ENCODE measurements at regions not wholly inside any gene's neighbourhood (a gene's known extent, or its start where the extent isn't known, plus 50 kb on each side); places are given as distances from the start of the nearest gene placed in this dataset.

DNA sequence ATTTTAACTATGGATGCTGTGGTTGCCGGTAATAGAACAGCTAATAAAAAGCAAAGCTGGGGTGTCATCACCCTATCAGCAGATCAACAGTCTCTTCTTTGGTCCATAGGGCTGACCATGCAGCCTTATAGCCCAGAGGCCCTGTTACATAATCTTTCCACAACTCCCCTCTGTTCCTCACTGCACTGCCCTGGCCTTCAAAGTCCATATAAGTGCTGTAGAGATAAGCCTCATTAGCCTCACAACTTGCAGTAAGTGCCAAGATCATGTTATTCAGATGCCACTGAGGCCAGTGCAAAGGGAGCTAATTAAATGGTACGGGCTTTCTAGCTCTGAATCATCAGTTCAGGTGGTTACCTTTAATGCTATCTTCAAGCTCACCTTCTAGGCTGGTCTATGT lies 89.7 kb upstream of the CXCR4 start:
- TF ChIP-seq CTCF (IDR thresholded peaks at IDR 0.05): no peak
- no peak for TF ChIP-seq EP300 (IDR thresholded peaks at IDR 0.05)
- TF ChIP-seq POLR2A (IDR thresholded peaks at IDR 0.05): no peak
- TF ChIP-seq POLR2AphosphoS5 (IDR thresholded peaks at IDR 0.05): no peak
